HFFc6 (cell line): ENCODE measurements at regions not wholly inside any gene's neighbourhood (a gene's known extent, or its start where the extent isn't known, plus 50 kb on each side); places are given as distances from the start of the nearest gene placed in this dataset.

Experiments used
- DNase-seq: peaks from one replicate; pipeline ENCODE4 v3.0.0-alpha.2; 2018
- H3K27ac Mint-ChIP-seq: 2 replicates; pipeline ENCODE4 v1.8.0; 2020; ENCODE audit warnings: mild to moderate bottlenecking, mixed read lengths
- H3K27me3 Mint-ChIP-seq: 2 replicates; pipeline ENCODE4 v1.8.0; 2021; ENCODE audit warnings: mild to moderate bottlenecking, moderate library complexity, mixed read lengths; ENCODE audit not compliant: insufficient read depth
- H3K36me3 Mint-ChIP-seq: 2 replicates; pipeline ENCODE4 v1.8.0; 2021; ENCODE audit warnings: low read depth, mixed read lengths
- H3K4me1 Mint-ChIP-seq: 2 replicates; pipeline ENCODE4 v1.8.0; 2020; ENCODE audit warnings: low read depth, mixed read lengths
- H3K4me3 Mint-ChIP-seq: 2 replicates; pipeline ENCODE4 v1.8.0; 2020; ENCODE audit warnings: mild to moderate bottlenecking, moderate library complexity, mixed read lengths
- H3K9me3 Mint-ChIP-seq: 2 replicates; pipeline ENCODE4 v1.8.0; 2020; ENCODE audit warnings: mild to moderate bottlenecking, mixed read lengths
- CTCF ChIP-seq: fragments of 200-600 bp; sonication (generic); IDR thresholded peaks from 2 replicates; pipeline ENCODE4 v1.5.0; 2021; ENCODE audit warnings: antibody characterized with exemption, mild to moderate bottlenecking

GRCh38 chr20:24723186-24723585 lies 225.9 kb upstream of the CST7 start:
- peaks cover 31% of the 10 kb centered on the region for H3K27me3 Mint-ChIP-seq
- H3K4me3 Mint-ChIP-seq = no peak overlapping the region
- H3K4me1 Mint-ChIP-seq = no peaks in the 10 kb centered on the region
- no peaks in the 10 kb centered on the region for H3K9me3 Mint-ChIP-seq
- DNase-seq = no peak
- no peak for TF ChIP-seq CTCF
- no peak overlapping the region for H3K27ac Mint-ChIP-seq
- H3K36me3 Mint-ChIP-seq = no peaks in the 10 kb centered on the region

- Mint-ChIP-seq H3K36me3 (no peaks in the 10 kb centered on the region), H3K9me3 (no peaks in the 10 kb centered on the region), H3K4me3 (no peak overlapping the region), H3K4me1 (no peaks in the 10 kb centered on the region), H3K27ac (no peak overlapping the region), H3K27me3 (peaks cover 31% of the 10 kb centered on the region)
- TF ChIP-seq CTCF = no peak
- DNase-seq = no peak
Measured at GRCh38 chr20:24723647-24724352, 225.3 kb upstream of the CST7 start.

DNA sequence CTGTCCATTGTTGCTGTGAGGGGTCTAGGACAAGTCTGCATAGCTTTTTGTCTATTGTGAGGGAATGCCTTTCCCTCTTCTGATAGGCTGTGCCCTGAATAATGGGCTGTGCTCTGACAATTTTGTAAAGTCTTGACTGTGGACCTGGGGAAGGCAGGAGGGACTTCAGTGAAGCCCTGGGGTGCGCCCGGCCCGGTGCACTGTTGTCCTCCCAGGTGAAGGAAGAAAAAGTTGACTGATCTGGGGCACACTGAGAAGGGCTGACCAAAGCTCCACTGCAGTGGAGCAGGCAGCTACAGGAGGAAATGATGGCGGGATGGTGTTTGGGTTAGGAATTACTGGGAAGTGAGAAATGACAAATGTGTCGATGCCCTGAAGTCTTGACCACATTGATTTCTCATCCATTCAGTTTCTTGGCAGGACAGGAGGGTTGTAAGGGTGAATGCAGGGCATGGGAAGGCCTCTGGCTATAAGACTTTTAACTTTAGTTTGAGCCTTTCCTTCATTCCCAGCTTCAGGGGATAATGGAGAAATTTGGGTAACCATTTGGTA lies 224.0 kb upstream of the CST7 start:
- H3K4me1 Mint-ChIP-seq = no peaks in the 10 kb centered on the region
- TF ChIP-seq CTCF = no peak

GRCh38 chr20:24727795-24728194 lies 221.3 kb upstream of the CST7 start:
- Mint-ChIP-seq H3K9me3 (no peaks in the 10 kb centered on the region), H3K27me3 (peaks cover 32% of the 10 kb centered on the region), H3K4me3 (no peak overlapping the region), H3K4me1 (no peaks in the 10 kb centered on the region), H3K27ac (no peak overlapping the region), H3K36me3 (no peaks in the 10 kb centered on the region)
- no peak for TF ChIP-seq CTCF
- DNase-seq = no peak

More for the DNA sequence above, 224.0 kb upstream of the CST7 start:
- Mint-ChIP-seq H3K36me3 (no peaks in the 10 kb centered on the region), H3K9me3 (no peaks in the 10 kb centered on the region), H3K27me3 (peaks cover 27% of the 10 kb centered on the region), H3K4me3 (no peak overlapping the region), H3K27ac (no peak overlapping the region)
- no peak for DNase-seq

GRCh38 chr20:24729896-24730605 lies 219.0 kb upstream of the CST7 start:
- Mint-ChIP-seq H3K27me3 (peaks cover 30% of the 10 kb centered on the region), H3K9me3 (no peaks in the 10 kb centered on the region), H3K4me1 (no peaks in the 10 kb centered on the region), H3K36me3 (no peaks in the 10 kb centered on the region), H3K27ac (no peak overlapping the region), H3K4me3 (no peak overlapping the region)
- no peak for TF ChIP-seq CTCF
- DNase-seq = no peak
